ENCODE measurements at regions not wholly inside any gene's neighbourhood (a gene's known extent, or its start where the extent isn't known, plus 50 kb on each side); places are given as distances from the start of the nearest gene placed in this dataset.
"Not testable (repeated sequence)": the region's sequence is repeated elsewhere in the genome, so short reads cannot be mapped to it uniquely, and the experiment has no call there.

- DNase-seq = no peak
Observed at GRCh38 chr3:177249203-177249602, 51.9 kb upstream of the TBL1XR1 start.

GRCh38 chr3:177250151-177250550 is 52.9 kb upstream of the TBL1XR1 start:
- DNase-seq = no peak

GRCh38 chr3:177251755-177252154 is 54.5 kb upstream of the TBL1XR1 start:
- DNase-seq = no peak

GRCh38 chr3:177257006-177257405 is 59.7 kb upstream of the TBL1XR1 start:
- no peak for DNase-seq

- DNase-seq = no peak
Observed at GRCh38 chr3:177257625-177258024, 60.3 kb upstream of the TBL1XR1 start.

- no peak for DNase-seq
Observed at GRCh38 chr3:177262396-177262795, 65.1 kb upstream of the TBL1XR1 start.

GRCh38 chr3:177263615-177264368 is 66.5 kb upstream of the TBL1XR1 start:
- peak; percentile 10 for DNase-seq

GRCh38 chr3:177271811-177272501 is 74.7 kb upstream of the TBL1XR1 start:
- not testable (repeated sequence) for DNase-seq

- DNase-seq = no peak
Observed at GRCh38 chr3:177278016-177278415, 80.7 kb upstream of the TBL1XR1 start.

GRCh38 chr3:177279118-177279815 is 82.0 kb upstream of the TBL1XR1 start:
- DNase-seq = no peak

GRCh38 chr3:177281292-177282118 is 84.2 kb upstream of the TBL1XR1 start:
- no peak for DNase-seq

GRCh38 chr3:177282119-177282655 is 84.9 kb upstream of the TBL1XR1 start:
- no peak for DNase-seq

GRCh38 chr3:177283983-177284382 is 86.7 kb upstream of the TBL1XR1 start:
- no peak for DNase-seq

GRCh38 chr3:177284383-177284881 is 87.2 kb upstream of the TBL1XR1 start:
- no peak for DNase-seq

GRCh38 chr3:177286034-177286433 is 88.8 kb upstream of the TBL1XR1 start:
- DNase-seq = no peak

- no peak for DNase-seq
Observed at GRCh38 chr3:177287231-177287630, 89.9 kb upstream of the TBL1XR1 start.

- no peak for DNase-seq
Observed at GRCh38 chr3:177290633-177291032, 93.4 kb upstream of the TBL1XR1 start.

- no peak for DNase-seq
Observed at GRCh38 chr3:177294221-177294620, 96.9 kb upstream of the TBL1XR1 start.

GRCh38 chr3:177295116-177295515 is 97.8 kb upstream of the TBL1XR1 start:
- DNase-seq = no peak

GRCh38 chr3:177299250-177299649 is 102.0 kb upstream of the TBL1XR1 start:
- no peak for DNase-seq

- DNase-seq = peak; percentile 61
Observed at GRCh38 chr3:177300039-177300833, 103.0 kb upstream of the TBL1XR1 start.

- no peak for DNase-seq
Observed at GRCh38 chr3:177300842-177301241, 103.6 kb upstream of the TBL1XR1 start.

Data from retina (tissue), 1 donor.